ENCODE measurements at regions not wholly inside any gene's neighbourhood (a gene's known extent, or its start where the extent isn't known, plus 50 kb on each side); places are given as distances from the start of the nearest gene placed in this dataset.
"Not testable (repeated sequence)": the region's sequence is repeated elsewhere in the genome, so short reads cannot be mapped to it uniquely, and the experiment has no call there.

GRCh38 chr13:79904581-79904980 lies 423.6 kb downstream of the NDFIP2 start:
- Histone ChIP-seq H3K27ac (no peak overlapping the region), H3K4me2 (no peak overlapping the region), H3K4me3 (no peak overlapping the region), H4K20me1 (no peaks in the 10 kb centered on the region), H3K36me3 (no peaks in the 10 kb centered on the region), H3K27me3 (no peaks in the 10 kb centered on the region), H3K9ac (no peak overlapping the region), H3K4me1 (peaks cover 0 to 13% (median 4%) of the 10 kb centered on the region in 10 experiments; a peak in 9 of 20 replicates), H3K9me3 (replicated peaks in 1 of 11) (peaks cover 0 to 23% (median 0%) of the 10 kb centered on the region in 11 experiments; a peak in 2 of 22 replicates)
- TF ChIP-seq Cebpa-rat (IDR thresholded peaks at IDR 0.05): no peak

DNA sequence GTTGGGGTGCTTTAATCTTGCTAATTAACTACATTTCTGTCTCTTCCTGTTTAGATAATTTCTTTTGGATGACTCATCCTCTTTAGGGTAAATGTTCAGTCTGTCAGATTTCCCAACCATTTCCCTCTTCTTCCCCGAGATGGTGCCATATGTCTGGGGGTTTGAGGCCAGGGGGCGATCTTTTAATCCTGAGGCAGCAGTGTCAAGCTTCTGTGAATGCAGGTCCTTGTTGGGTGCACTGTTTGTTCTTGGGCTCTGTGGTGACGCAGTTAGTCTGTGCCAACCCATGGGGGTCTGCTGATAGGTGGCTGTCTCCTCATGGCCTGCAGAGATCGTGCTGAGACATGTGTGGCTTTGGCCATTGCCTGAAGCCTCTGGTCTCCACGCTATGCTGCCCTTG lies 420.4 kb downstream of the NDFIP2 start:
- peaks cover 0 to 23% (median 0%) of the 10 kb centered on the region in 11 experiments; a peak in 3 of 22 replicates for H3K9me3 ChIP-seq (replicated peaks in 1 of 11)
- H3K4me3 ChIP-seq: no peak overlapping the region
- no peaks in the 10 kb centered on the region for H3K27me3 ChIP-seq
- peak overlapping the region in 5 of 11 experiments; percentile 17 to 51 (median 39); a peak in 8 of 22 replicates for H3K4me2 ChIP-seq
- no peak overlapping the region for H3K9ac ChIP-seq
- H4K20me1 ChIP-seq: no peaks in the 10 kb centered on the region
- H3K36me3 ChIP-seq: no peaks in the 10 kb centered on the region
- no peak for TF ChIP-seq Cebpa-rat (IDR thresholded peaks at IDR 0.05)
- H3K4me1 ChIP-seq: peaks cover 0 to 30% (median 14%) of the 10 kb centered on the region in 10 experiments; a peak in 13 of 20 replicates
- peak overlapping the region in 2 of 11 experiments; percentile 51 to 55; a peak in 5 of 22 replicates for H3K27ac ChIP-seq

- H3K36me3 ChIP-seq: no peaks in the 10 kb centered on the region
- no peak overlapping the region for H3K27ac ChIP-seq
- no peak overlapping the region for H3K4me3 ChIP-seq
- no peak overlapping the region for H3K4me2 ChIP-seq
- peaks cover 0 to 23% (median 0%) of the 10 kb centered on the region in 11 experiments; a peak in 3 of 22 replicates for H3K9me3 ChIP-seq (replicated peaks in 1 of 11)
- TF ChIP-seq Cebpa-rat (IDR thresholded peaks at IDR 0.05): no peak
- peaks cover 0 to 30% (median 14%) of the 10 kb centered on the region in 10 experiments; a peak in 13 of 20 replicates for H3K4me1 ChIP-seq
- H3K27me3 ChIP-seq: no peaks in the 10 kb centered on the region
- H4K20me1 ChIP-seq: no peaks in the 10 kb centered on the region
- no peak overlapping the region for H3K9ac ChIP-seq
These were observed 419.4 kb downstream of the NDFIP2 start for GRCh38 chr13:79900356-79900755.

DNA sequence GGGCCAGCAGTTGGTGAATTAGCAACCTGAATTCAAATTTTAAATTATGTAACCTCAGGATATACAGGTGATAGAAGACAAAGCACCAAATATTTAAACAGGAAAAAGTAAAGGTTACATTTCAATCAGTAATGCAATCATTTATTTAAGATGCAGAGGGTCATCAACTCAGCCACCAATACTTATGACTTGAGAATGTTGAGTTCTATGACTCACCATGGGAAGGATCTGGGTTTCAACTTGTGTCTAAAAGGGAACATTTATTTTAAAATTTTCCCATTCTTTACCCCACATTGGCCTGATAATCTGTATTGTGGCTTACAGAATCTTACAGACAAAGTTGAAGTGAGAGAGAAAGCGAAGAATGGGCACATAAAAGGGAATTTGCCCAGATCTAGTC lies 418.0 kb downstream of the NDFIP2 start:
- TF ChIP-seq Cebpa-rat (IDR thresholded peaks at IDR 0.05): no peak
- Histone ChIP-seq H3K4me1 (peaks cover 0 to 30% (median 14%) of the 10 kb centered on the region in 10 experiments; a peak in 13 of 20 replicates), H3K36me3 (no peaks in the 10 kb centered on the region), H3K27me3 (no peaks in the 10 kb centered on the region), H3K9ac (no peak overlapping the region), H4K20me1 (no peaks in the 10 kb centered on the region), H3K4me2 (no peak overlapping the region; a peak in 1 of 22 replicates), H3K9me3 (replicated peaks in 1 of 11) (peaks cover 0 to 23% (median 0%) of the 10 kb centered on the region in 11 experiments; a peak in 3 of 22 replicates), H3K27ac (no peak overlapping the region), H3K4me3 (no peak overlapping the region)

GRCh38 chr13:79898202-79898826 lies 417.4 kb downstream of the NDFIP2 start:
- TF ChIP-seq Cebpa-rat (IDR thresholded peaks at IDR 0.05): no peak
- no peak overlapping the region for H3K9ac ChIP-seq
- peak overlapping the region in 10 of 11 experiments; percentile 2 to 65 (median 41); a peak in 13 of 22 replicates for H3K4me2 ChIP-seq
- no peaks in the 10 kb centered on the region for H3K27me3 ChIP-seq
- no peaks in the 10 kb centered on the region for H3K36me3 ChIP-seq
- H3K27ac ChIP-seq: peak overlapping the region in 4 of 11 experiments; percentile 9 to 42 (median 20); a peak in 4 of 22 replicates
- H3K4me1 ChIP-seq: peaks cover 0 to 30% (median 14%) of the 10 kb centered on the region in 10 experiments; a peak in 13 of 20 replicates
- no peaks in the 10 kb centered on the region for H4K20me1 ChIP-seq
- no peak overlapping the region for H3K4me3 ChIP-seq
- H3K9me3 ChIP-seq (replicated peaks in 1 of 11): peaks cover 0 to 23% (median 0%) of the 10 kb centered on the region in 11 experiments; a peak in 3 of 22 replicates

- H3K27me3 ChIP-seq: no peaks in the 10 kb centered on the region
- peaks cover 0 to 22% (median 0%) of the 10 kb centered on the region in 11 experiments; a peak in 3 of 22 replicates for H3K9me3 ChIP-seq (replicated peaks in 1 of 11)
- no peak overlapping the region for H3K9ac ChIP-seq
- no peaks in the 10 kb centered on the region for H4K20me1 ChIP-seq
- H3K4me2 ChIP-seq: no peak overlapping the region
- H3K4me3 ChIP-seq: no peak overlapping the region
- peaks cover 0 to 30% (median 14%) of the 10 kb centered on the region in 10 experiments; a peak in 13 of 20 replicates for H3K4me1 ChIP-seq
- no peak for TF ChIP-seq Cebpa-rat (IDR thresholded peaks at IDR 0.05)
- H3K36me3 ChIP-seq: no peaks in the 10 kb centered on the region
- no peak overlapping the region for H3K27ac ChIP-seq
These were observed 415.9 kb downstream of the NDFIP2 start for GRCh38 chr13:79896851-79897250.

GRCh38 chr13:79895416-79895815 lies 414.5 kb downstream of the NDFIP2 start:
- Histone ChIP-seq H3K4me1 (peaks cover 0 to 17% (median 9%) of the 10 kb centered on the region in 10 experiments; a peak in 13 of 20 replicates), H3K9me3 (replicated peaks in 1 of 11) (peaks cover 0 to 9% (median 0%) of the 10 kb centered on the region in 11 experiments; a peak in 2 of 22 replicates), H3K4me3 (no peak overlapping the region), H3K9ac (no peak overlapping the region), H3K4me2 (no peak overlapping the region), H4K20me1 (no peaks in the 10 kb centered on the region), H3K27me3 (no peaks in the 10 kb centered on the region), H3K36me3 (no peaks in the 10 kb centered on the region), H3K27ac (no peak overlapping the region)
- TF ChIP-seq Cebpa-rat (IDR thresholded peaks at IDR 0.05): no peak

- H3K4me2 ChIP-seq; H3K4me3 ChIP-seq; H3K27me3 ChIP-seq; H3K36me3 ChIP-seq; H3K9ac ChIP-seq; H4K20me1 ChIP-seq; H3K27ac ChIP-seq; H3K9me3 ChIP-seq (replicated peaks in 1 of 11): not testable (repeated sequence)
- peaks cover 0 to 23% (median 0%) of the 10 kb centered on the region in 10 experiments; a peak in 6 of 20 replicates for H3K4me1 ChIP-seq
These were observed 406.3 kb downstream of the NDFIP2 start for GRCh38 chr13:79887278-79887677.

GRCh38 chr13:79886601-79887000 lies 405.6 kb downstream of the NDFIP2 start:
- no peak for TF ChIP-seq Cebpa-rat (IDR thresholded peaks at IDR 0.05)
- Histone ChIP-seq H4K20me1 (no peaks in the 10 kb centered on the region), H3K4me1 (peaks cover 0 to 23% (median 0%) of the 10 kb centered on the region in 10 experiments; a peak in 6 of 20 replicates), H3K4me3 (no peak overlapping the region), H3K9me3 (replicated peaks in 1 of 11) (no peaks in the 10 kb centered on the region), H3K9ac (no peak overlapping the region), H3K4me2 (peak overlapping the region in 1 of 11 experiments; percentile 20; a peak in 1 of 22 replicates), H3K27ac (no peak overlapping the region), H3K36me3 (no peaks in the 10 kb centered on the region), H3K27me3 (no peaks in the 10 kb centered on the region)

Data from BLaER1 treated with 17β-estradiol and CSF1 and Interleukin-3, amounts not matched to agents 10 nM and 100 nM (cell line).